Calu3 (cell line): ENCODE measurements at regions not wholly inside any gene's neighbourhood (a gene's known extent, or its start where the extent isn't known, plus 50 kb on each side); places are given as distances from the start of the nearest gene placed in this dataset.

Experiments
- BruUV-seq: library from RNA; stranded (reverse); fragments of 400-500 nt; replicated peaks from 2 replicates; lab custom pipeline; 2021; lab: Mats Ljungman, UMichigan
- CTCF ChIA-PET: fragments of 300-600 bp; sonication (Branson Sonifier 250); formaldehyde crosslinking; loops from one replicate; lab custom pipeline; 2022; ENCODE audit warnings: antibody characterized with exemption; lab: Charles Lee
- DNase-seq: peaks from one replicate; pipeline ENCODE4 v3.0.0; 2022
- H3K27ac Mint-ChIP-seq: one replicate; pipeline ENCODE4 v1.8.0; 2022; ENCODE audit warnings: mixed read lengths; ENCODE audit not compliant: unreplicated experiment
- H3K27me3 Mint-ChIP-seq: one replicate; pipeline ENCODE4 v1.8.0; 2022; ENCODE audit warnings: mixed read lengths; ENCODE audit not compliant: unreplicated experiment
- H3K36me3 Mint-ChIP-seq: one replicate; pipeline ENCODE4 v1.8.0; 2022; ENCODE audit warnings: mild to moderate bottlenecking, moderate library complexity, mixed read lengths; ENCODE audit not compliant: insufficient read depth, unreplicated experiment
- H3K4me1 Mint-ChIP-seq: one replicate; pipeline ENCODE4 v1.8.0; 2022; ENCODE audit warnings: mild to moderate bottlenecking, low read depth, mixed read lengths; ENCODE audit not compliant: unreplicated experiment
- H3K4me3 Mint-ChIP-seq: one replicate; pipeline ENCODE4 v1.8.0; 2022; ENCODE audit warnings: mild to moderate bottlenecking, low read depth, moderate library complexity, mixed read lengths; ENCODE audit not compliant: unreplicated experiment
- H3K9me3 Mint-ChIP-seq: one replicate; pipeline ENCODE4 v1.8.0; 2022; ENCODE audit warnings: low read depth, mixed read lengths; ENCODE audit not compliant: unreplicated experiment
- intact Hi-C: fragments of 100-400 bp; cut with micrococcal nuclease; formaldehyde crosslinking; loops from one replicate; pipeline ENCODE4 v1.10.0; 2022; ENCODE audit not compliant: unreplicated experiment
- TF ChIP-seq, protein P1 (sequence below): fragments of 200-600 bp; IDR thresholded peaks from one replicate; pipeline ENCODE4 v1.8.0; 2022; ENCODE audit warnings: antibody characterized with exemption; ENCODE audit not compliant: unreplicated experiment

DNA sequence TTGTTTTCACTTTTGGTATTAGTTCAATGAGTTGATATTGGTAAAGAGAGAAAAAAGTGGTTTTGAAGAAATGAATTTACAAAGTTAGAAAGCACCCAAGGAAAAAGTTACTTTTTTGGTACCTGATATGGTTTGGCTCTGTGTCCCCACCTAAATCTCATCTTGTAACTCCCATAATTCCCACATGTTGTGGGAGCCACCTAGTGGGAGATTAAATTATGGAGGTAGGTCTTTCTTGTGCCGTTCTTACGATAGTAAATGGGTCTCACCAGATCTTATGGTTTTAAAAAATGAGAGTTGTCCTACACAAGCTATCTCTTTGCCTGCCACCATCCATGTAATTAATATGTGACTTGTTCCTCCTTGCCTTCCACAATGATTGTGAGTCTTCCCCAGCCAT lies 965.6 kb upstream of the NRXN1 start:
- intact Hi-C loops: no loop called here
- no peaks in the 10 kb centered on the region for H3K27me3 Mint-ChIP-seq

DNA sequence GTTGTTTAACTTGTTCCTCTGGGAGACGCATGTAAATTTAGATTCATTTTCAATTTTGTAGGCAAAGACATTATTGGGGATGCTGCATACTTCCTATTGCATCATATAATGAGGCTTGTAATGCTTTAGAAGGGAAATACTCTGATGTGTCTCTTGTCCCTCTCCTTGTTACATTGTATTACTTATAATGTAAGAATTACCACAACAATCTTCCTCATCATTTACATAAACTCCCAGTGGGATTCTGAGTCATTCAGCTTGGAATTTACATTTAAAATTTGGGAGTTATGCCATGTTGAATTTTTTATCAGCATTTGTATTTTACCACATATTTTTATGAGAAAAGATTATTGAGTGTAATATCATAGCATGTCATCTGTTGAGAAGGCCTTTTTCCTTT lies 963.4 kb upstream of the NRXN1 start:
- no TSS peak for BruUV-seq
- H3K27ac Mint-ChIP-seq: no peak overlapping the region
- H3K36me3 Mint-ChIP-seq: no peaks in the 10 kb centered on the region
- no peaks in the 10 kb centered on the region for H3K4me1 Mint-ChIP-seq
- DNase-seq: no peak
- H3K27me3 Mint-ChIP-seq: no peaks in the 10 kb centered on the region
- H3K9me3 Mint-ChIP-seq: peaks cover 21% of the 10 kb centered on the region
- CTCF ChIA-PET: no interaction called here
- TF ChIP-seq, protein P1, sequence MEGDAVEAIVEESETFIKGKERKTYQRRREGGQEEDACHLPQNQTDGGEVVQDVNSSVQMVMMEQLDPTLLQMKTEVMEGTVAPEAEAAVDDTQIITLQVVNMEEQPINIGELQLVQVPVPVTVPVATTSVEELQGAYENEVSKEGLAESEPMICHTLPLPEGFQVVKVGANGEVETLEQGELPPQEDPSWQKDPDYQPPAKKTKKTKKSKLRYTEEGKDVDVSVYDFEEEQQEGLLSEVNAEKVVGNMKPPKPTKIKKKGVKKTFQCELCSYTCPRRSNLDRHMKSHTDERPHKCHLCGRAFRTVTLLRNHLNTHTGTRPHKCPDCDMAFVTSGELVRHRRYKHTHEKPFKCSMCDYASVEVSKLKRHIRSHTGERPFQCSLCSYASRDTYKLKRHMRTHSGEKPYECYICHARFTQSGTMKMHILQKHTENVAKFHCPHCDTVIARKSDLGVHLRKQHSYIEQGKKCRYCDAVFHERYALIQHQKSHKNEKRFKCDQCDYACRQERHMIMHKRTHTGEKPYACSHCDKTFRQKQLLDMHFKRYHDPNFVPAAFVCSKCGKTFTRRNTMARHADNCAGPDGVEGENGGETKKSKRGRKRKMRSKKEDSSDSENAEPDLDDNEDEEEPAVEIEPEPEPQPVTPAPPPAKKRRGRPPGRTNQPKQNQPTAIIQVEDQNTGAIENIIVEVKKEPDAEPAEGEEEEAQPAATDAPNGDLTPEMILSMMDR: no peak
- intact Hi-C loops: no loop called here
- no peak overlapping the region for H3K4me3 Mint-ChIP-seq

More for the DNA sequence above, 965.6 kb upstream of the NRXN1 start:
- H3K27ac Mint-ChIP-seq: no peak overlapping the region
- TF ChIP-seq, protein P1: no peak
- H3K4me1 Mint-ChIP-seq: no peaks in the 10 kb centered on the region
- H3K36me3 Mint-ChIP-seq: no peaks in the 10 kb centered on the region
- CTCF ChIA-PET: interaction anchor here (0.6 kb wide), 1 partner anchor 300 kb away, joined by 5 read pairs; no protein-coding TSS in a partner anchor
- BruUV-seq: no TSS peak
- H3K9me3 Mint-ChIP-seq: peaks cover 21% of the 10 kb centered on the region
- no peak overlapping the region for H3K4me3 Mint-ChIP-seq
- DNase-seq: no peak

DNA sequence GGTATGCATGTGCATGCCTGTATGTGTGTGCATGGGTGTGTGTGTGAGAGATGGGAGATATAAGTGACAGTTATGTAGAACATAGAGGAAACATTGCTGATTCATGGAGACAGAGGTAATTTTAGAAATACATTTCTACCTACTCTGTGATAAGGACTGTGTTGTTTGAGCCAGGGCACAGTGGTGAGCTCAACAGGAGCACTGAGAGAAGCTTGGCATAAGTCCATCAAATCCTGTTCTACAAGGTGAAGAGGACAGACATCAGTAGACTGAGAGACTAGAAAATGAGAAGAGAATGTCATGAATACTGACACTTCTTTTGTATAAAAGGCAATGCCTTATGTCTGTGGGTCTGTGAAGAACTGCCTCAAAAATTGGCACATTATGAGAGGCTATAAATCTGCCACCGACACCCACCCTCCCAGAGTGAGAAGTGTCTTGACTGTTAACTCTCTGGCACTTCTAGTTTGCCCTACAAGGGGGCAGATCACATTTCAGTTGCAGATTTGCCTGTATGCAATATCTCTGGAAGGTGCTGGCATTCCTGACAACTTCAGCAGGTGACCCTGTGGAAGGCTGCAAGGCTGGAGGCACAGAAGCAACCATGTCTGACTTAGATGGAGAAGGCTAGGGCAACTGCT lies 962.3 kb upstream of the NRXN1 start:
- TF ChIP-seq, protein P1: no peak
- Mint-ChIP-seq H3K4me1 (no peaks in the 10 kb centered on the region), H3K36me3 (no peaks in the 10 kb centered on the region), H3K4me3 (no peak overlapping the region), H3K27ac (no peak overlapping the region), H3K27me3 (no peaks in the 10 kb centered on the region), H3K9me3 (peaks cover 21% of the 10 kb centered on the region)
- intact Hi-C loops: no loop called here
- no TSS peak for BruUV-seq
- CTCF ChIA-PET: no interaction called here
- no peak for DNase-seq

GRCh38 chr2:51990684-51991083 lies 958.8 kb upstream of the NRXN1 start:
- no TSS peak for BruUV-seq
- no peaks in the 10 kb centered on the region for H3K27me3 Mint-ChIP-seq

More at GRCh38 chr2:51990684-51991083, 958.8 kb upstream of the NRXN1 start:
- peaks cover 17% of the 10 kb centered on the region for H3K9me3 Mint-ChIP-seq
- DNase-seq: no peak
- H3K4me3 Mint-ChIP-seq: no peak overlapping the region
- CTCF ChIA-PET: no interaction called here
- intact Hi-C loops: no loop called here
- no peaks in the 10 kb centered on the region for H3K36me3 Mint-ChIP-seq
- TF ChIP-seq, protein P1: no peak
- H3K4me1 Mint-ChIP-seq: no peaks in the 10 kb centered on the region
- no peak overlapping the region for H3K27ac Mint-ChIP-seq
